RKO (cell line): ENCODE measurements at regions not wholly inside any gene's neighbourhood (a gene's known extent, or its start where the extent isn't known, plus 50 kb on each side); places are given as distances from the start of the nearest gene placed in this dataset.

Experiments used
- DNase-seq: peaks from one replicate; pipeline ENCODE4 v3.0.0-alpha.2; 2016; ENCODE audit warnings: low spot score

- no peak for DNase-seq
Observed at GRCh38 chr18:65409261-65409660, 341.6 kb upstream of the CDH7 start.

GRCh38 chr18:65403534-65403933 lies 347.3 kb upstream of the CDH7 start:
- no peak for DNase-seq

GRCh38 chr18:65399091-65399490 lies 351.7 kb upstream of the CDH7 start:
- no peak for DNase-seq

- no peak for DNase-seq
Observed at GRCh38 chr18:65398347-65399075, 352.3 kb upstream of the CDH7 start.

GRCh38 chr18:65380986-65381385 lies 369.8 kb upstream of the CDH7 start:
- no peak for DNase-seq

GRCh38 chr18:65380571-65380970 lies 370.2 kb upstream of the CDH7 start:
- no peak for DNase-seq

GRCh38 chr18:65372904-65373303 lies 377.9 kb upstream of the CDH7 start:
- DNase-seq: no peak

GRCh38 chr18:65365245-65365980 lies 385.4 kb upstream of the CDH7 start:
- DNase-seq: no peak

GRCh38 chr18:65363911-65364632 lies 386.7 kb upstream of the CDH7 start:
- no peak for DNase-seq

- no peak for DNase-seq
Observed at GRCh38 chr18:65363011-65363410, 387.8 kb upstream of the CDH7 start.

GRCh38 chr18:65359479-65359878 lies 391.3 kb upstream of the CDH7 start:
- DNase-seq: no peak

GRCh38 chr18:65358306-65358705 lies 392.5 kb upstream of the CDH7 start:
- no peak for DNase-seq

- no peak for DNase-seq
Observed at GRCh38 chr18:65352186-65352585, 398.6 kb upstream of the CDH7 start.

- no peak for DNase-seq
Observed at GRCh38 chr18:65349635-65350034, 401.2 kb upstream of the CDH7 start.

GRCh38 chr18:65347446-65347845 lies 403.4 kb upstream of the CDH7 start:
- DNase-seq: no peak

- no peak for DNase-seq
Observed at GRCh38 chr18:65346086-65346485, 404.7 kb upstream of the CDH7 start.

GRCh38 chr18:65343571-65343970 lies 407.2 kb upstream of the CDH7 start:
- DNase-seq: no peak

GRCh38 chr18:65336411-65336810 lies 414.4 kb upstream of the CDH7 start:
- no peak for DNase-seq

GRCh38 chr18:65329010-65329409 lies 421.8 kb upstream of the CDH7 start:
- DNase-seq: no peak

GRCh38 chr18:65326805-65327204 lies 424.0 kb upstream of the CDH7 start:
- DNase-seq: no peak

- no peak for DNase-seq
Observed at GRCh38 chr18:65322895-65323294, 427.9 kb upstream of the CDH7 start.

- no peak for DNase-seq
Observed at GRCh38 chr18:65298422-65298821, 452.4 kb upstream of the CDH7 start.

- DNase-seq: no peak
Observed at GRCh38 chr18:65288908-65289307, 461.9 kb upstream of the CDH7 start.
